ENCODE measurements at regions not wholly inside any gene's neighbourhood (a gene's known extent, or its start where the extent isn't known, plus 50 kb on each side); places are given as distances from the start of the nearest gene placed in this dataset.
A peak's percentile ranks its signal among the peaks of the same experiment; 100 is the strongest.

- TF ChIP-seq, protein P1, sequence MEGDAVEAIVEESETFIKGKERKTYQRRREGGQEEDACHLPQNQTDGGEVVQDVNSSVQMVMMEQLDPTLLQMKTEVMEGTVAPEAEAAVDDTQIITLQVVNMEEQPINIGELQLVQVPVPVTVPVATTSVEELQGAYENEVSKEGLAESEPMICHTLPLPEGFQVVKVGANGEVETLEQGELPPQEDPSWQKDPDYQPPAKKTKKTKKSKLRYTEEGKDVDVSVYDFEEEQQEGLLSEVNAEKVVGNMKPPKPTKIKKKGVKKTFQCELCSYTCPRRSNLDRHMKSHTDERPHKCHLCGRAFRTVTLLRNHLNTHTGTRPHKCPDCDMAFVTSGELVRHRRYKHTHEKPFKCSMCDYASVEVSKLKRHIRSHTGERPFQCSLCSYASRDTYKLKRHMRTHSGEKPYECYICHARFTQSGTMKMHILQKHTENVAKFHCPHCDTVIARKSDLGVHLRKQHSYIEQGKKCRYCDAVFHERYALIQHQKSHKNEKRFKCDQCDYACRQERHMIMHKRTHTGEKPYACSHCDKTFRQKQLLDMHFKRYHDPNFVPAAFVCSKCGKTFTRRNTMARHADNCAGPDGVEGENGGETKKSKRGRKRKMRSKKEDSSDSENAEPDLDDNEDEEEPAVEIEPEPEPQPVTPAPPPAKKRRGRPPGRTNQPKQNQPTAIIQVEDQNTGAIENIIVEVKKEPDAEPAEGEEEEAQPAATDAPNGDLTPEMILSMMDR (IDR thresholded peaks at IDR 0.05; ENCODE audit: control insufficient read depth, extremely low read depth, insufficient read depth): no peak
- DNase-seq (ENCODE audit: low read depth): no peak
Measured at GRCh38 chr9:105828171-105828570, 133.8 kb downstream of the TMEM38B start.

DNA sequence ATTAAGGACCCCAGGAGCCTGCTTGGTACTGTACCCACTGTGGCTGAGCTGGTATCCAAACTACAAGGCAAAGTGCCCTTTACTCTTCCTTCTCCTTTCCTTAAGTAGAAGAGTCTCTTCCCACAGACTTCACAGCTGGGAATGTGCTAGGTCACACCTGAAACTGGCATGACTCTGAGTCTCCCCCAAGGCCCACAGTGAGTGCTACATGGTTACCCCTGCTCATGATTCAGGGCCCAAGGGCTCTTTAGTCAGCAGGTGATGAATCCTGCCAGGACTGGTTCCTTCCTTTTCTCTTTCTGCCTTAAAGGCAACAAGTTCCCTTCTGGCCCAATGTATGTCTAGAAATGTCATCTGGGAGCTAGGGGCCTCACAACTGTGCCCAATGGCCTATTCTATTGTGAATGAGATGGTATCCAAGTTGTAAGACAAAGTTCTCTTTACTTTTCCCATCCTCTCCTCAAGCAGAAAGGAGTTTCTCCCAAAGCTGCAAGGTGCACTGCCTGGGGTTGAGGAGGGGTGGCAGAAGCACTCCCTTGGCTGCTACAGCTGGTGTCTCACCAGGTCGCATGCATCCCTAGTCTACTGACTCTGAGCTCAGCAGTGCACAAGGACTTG lies 134.4 kb downstream of the TMEM38B start:
- no peak for DNase-seq (ENCODE audit: low read depth)
- TF ChIP-seq, protein P1 (IDR thresholded peaks at IDR 0.05; ENCODE audit: control insufficient read depth, extremely low read depth, insufficient read depth): no peak
- no peak overlapping the region for H3K4me3 ChIP-seq (ENCODE audit: low read depth, low read length)

More at GRCh38 chr9:105828171-105828570, 133.8 kb downstream of the TMEM38B start:
- H3K4me3 ChIP-seq (ENCODE audit: low read depth, low read length): no peak overlapping the region

DNA sequence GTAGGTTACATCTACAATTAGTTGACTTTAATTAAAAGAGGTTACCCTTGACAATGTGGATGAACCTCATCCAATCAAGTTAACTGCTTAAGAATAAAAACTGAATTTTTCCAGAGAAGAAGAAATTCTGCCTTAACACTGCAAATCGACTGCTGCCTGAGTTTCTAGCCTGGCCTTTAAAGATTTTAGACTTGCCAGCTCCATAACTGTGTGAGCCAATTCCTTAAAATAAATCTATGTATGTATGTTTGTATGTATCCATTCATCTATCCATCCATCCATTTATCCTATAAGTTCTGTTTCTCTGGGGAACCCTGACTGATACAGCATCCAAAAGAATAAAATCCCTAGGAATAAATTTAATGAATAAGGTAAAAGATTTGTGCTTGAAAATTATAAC lies 136.1 kb downstream of the TMEM38B start:
- no peak overlapping the region for H3K4me3 ChIP-seq (ENCODE audit: low read depth, low read length)
- no peak for DNase-seq (ENCODE audit: low read depth)

GRCh38 chr9:105832096-105832710 lies 137.9 kb downstream of the TMEM38B start:
- TF ChIP-seq, protein P1 (IDR thresholded peaks at IDR 0.05; ENCODE audit: control insufficient read depth, extremely low read depth, insufficient read depth): no peak
- DNase-seq (ENCODE audit: low read depth): no peak
- no peak overlapping the region for H3K4me3 ChIP-seq (ENCODE audit: low read depth, low read length)

More for the DNA sequence above, 136.1 kb downstream of the TMEM38B start:
- TF ChIP-seq, protein P1 (IDR thresholded peaks at IDR 0.05; ENCODE audit: control insufficient read depth, extremely low read depth, insufficient read depth): no peak

DNA sequence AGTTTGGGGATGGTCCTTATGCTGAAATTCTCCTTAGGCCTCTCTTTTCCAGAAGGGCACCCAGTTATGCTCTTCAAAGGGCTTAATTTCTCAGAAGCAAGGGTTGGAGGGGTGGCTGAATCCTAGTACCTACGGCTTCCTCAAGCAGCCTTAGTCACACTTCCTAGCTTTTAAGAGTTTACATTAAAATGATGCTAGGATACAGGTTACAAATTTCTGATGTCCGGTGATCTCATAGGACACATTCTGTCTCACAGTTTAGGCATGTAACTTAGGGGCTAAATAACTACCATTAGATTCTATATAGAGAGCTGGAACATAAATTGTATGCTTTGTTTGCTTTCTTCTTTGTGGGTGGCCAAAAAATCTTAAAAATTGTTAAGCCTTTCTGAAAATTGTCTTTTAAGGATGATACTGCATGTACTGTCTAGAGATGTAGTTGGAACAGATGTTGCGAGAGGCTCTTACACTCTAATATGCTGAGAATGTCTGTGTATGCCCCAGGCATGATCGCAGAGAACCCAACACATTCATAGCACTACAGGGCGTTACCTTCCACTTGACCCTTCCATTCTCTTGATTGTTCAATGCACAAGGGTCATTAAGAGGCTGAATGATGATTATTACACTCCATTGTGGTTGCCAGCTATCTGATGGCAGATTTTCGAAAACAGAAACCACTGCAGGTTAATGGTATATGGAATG lies 139.1 kb downstream of the TMEM38B start:
- TF ChIP-seq, protein P1 (IDR thresholded peaks at IDR 0.05; ENCODE audit: control insufficient read depth, extremely low read depth, insufficient read depth): no peak
- no peak overlapping the region for H3K4me3 ChIP-seq (ENCODE audit: low read depth, low read length)
- no peak for DNase-seq (ENCODE audit: low read depth)

GRCh38 chr9:105834404-105834803 lies 140.1 kb downstream of the TMEM38B start:
- TF ChIP-seq, protein P1 (IDR thresholded peaks at IDR 0.05; ENCODE audit: control insufficient read depth, extremely low read depth, insufficient read depth): no peak
- no peak overlapping the region for H3K4me3 ChIP-seq (ENCODE audit: low read depth, low read length)
- peak; percentile 4 for DNase-seq (ENCODE audit: low read depth)

Measured in LNCaP clone FGC (cell line).